Stimulated activated CD8-positive, alpha-beta memory T cell treated with anti-CD3 and anti-CD28 coated beads, Interleukin-12 subunit alpha, Interleukin-12 subunit beta, amount 100 ng/mL, for 1 hour (primary cell): ENCODE measurements at regions not wholly inside any gene's neighbourhood (a gene's known extent, or its start where the extent isn't known, plus 50 kb on each side); places are given as distances from the start of the nearest gene placed in this dataset.

Experiments
- DNase-seq: peaks from one replicate; pipeline ENCODE4 v3.0.0-alpha.2; 2020; ENCODE audit warnings: low read depth

- DNase-seq, result no peak
These were observed 160.4 kb downstream of the AACS start for GRCh38 chr12:125225641-125226040.

GRCh38 chr12:125228519-125229260, 163.5 kb downstream of the AACS start:
- no peak for DNase-seq

- no peak for DNase-seq
These were observed 164.8 kb downstream of the AACS start for GRCh38 chr12:125229878-125230530.

GRCh38 chr12:125233319-125233718, 168.1 kb downstream of the AACS start:
- DNase-seq, result no peak

- DNase-seq, result no peak
These were observed 174.3 kb downstream of the AACS start for GRCh38 chr12:125239563-125239962.

GRCh38 chr12:125240717-125241116, 175.5 kb downstream of the AACS start:
- no peak for DNase-seq

GRCh38 chr12:125243811-125244210, 178.6 kb downstream of the AACS start:
- DNase-seq, result no peak

- DNase-seq, result no peak
These were observed 179.1 kb downstream of the AACS start for GRCh38 chr12:125244338-125244737.

GRCh38 chr12:125245581-125246557, 180.6 kb downstream of the AACS start:
- DNase-seq, result no peak

- no peak for DNase-seq
These were observed 182.2 kb downstream of the AACS start for GRCh38 chr12:125247477-125247876.

- no peak for DNase-seq
These were observed 184.0 kb downstream of the AACS start for GRCh38 chr12:125249066-125249824.

GRCh38 chr12:125249932-125250331, 184.7 kb downstream of the AACS start:
- DNase-seq, result no peak

- no peak for DNase-seq
These were observed 189.0 kb downstream of the AACS start for GRCh38 chr12:125254236-125254635.

GRCh38 chr12:125254856-125255255, 189.6 kb downstream of the AACS start:
- no peak for DNase-seq

- no peak for DNase-seq
These were observed 190.8 kb downstream of the AACS start for GRCh38 chr12:125255935-125256633.

- DNase-seq, result no peak
These were observed 191.3 kb downstream of the AACS start for GRCh38 chr12:125256634-125256936.

GRCh38 chr12:125259178-125259867, 194.1 kb downstream of the AACS start:
- no peak for DNase-seq

- DNase-seq, result no peak
These were observed 197.6 kb downstream of the AACS start for GRCh38 chr12:125262851-125263250.

GRCh38 chr12:125263385-125263784, 198.2 kb downstream of the AACS start:
- no peak for DNase-seq

- no peak for DNase-seq
These were observed 201.9 kb downstream of the AACS start for GRCh38 chr12:125267114-125267513.

GRCh38 chr12:125269276-125269675, 204.0 kb downstream of the AACS start:
- no peak for DNase-seq
